Gastroesophageal sphincter (tissue), 3 donors: ENCODE measurements at regions not wholly inside any gene's neighbourhood (a gene's known extent, or its start where the extent isn't known, plus 50 kb on each side); places are given as distances from the start of the nearest gene placed in this dataset.

ENCODE experiments used
- POLR2A ChIP-seq, 2 donors: fragments of 450-650 bp; IDR thresholded peaks; one replicate each; pipeline ENCODE4 v1.6.1; 2017; ENCODE audit warnings: antibody characterized with exemption in 2 of 2, mild to moderate bottlenecking in 2 of 2, moderate library complexity in 1 of 2
- POLR2AphosphoS5 ChIP-seq: sonication (generic); formaldehyde crosslinking; IDR thresholded peaks from one replicate; pipeline ENCODE4 v1.6.1; 2017; ENCODE audit warnings: antibody characterized with exemption
- TF ChIP-seq, protein P1 (sequence below), 4 experiments: fragments of 200-600 bp in 2 of 4; fragments of 450-650 bp in 2 of 4; sonication (generic) in 1 of 4; IDR thresholded peaks; one replicate each; pipeline ENCODE4 v1.5.1; 2017 to 2019; ENCODE audit warnings: antibody characterized with exemption in 4 of 4, mild to moderate bottlenecking in 2 of 4, moderate library complexity in 2 of 4

DNA sequence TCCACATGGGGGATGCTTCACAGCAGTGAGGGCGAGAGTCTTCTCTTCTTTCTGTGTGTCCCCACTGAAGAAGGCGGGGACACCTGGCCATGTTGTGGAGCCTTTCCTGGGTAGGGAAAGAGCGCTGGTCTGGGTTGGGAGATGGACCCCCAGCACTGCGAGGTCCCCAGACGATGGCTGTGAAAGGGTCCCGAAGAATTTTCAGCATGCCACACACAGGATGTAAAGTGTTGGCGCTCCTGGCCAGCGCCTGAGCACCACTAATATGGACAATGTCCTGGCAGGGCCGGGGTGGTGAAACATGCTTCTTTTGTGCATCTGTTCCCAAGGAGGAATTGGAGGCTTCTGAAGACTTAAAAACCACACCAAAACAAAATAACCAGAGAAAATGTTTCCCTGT is 77.2 kb downstream of the GLI2 start:
- TF ChIP-seq, protein P1, sequence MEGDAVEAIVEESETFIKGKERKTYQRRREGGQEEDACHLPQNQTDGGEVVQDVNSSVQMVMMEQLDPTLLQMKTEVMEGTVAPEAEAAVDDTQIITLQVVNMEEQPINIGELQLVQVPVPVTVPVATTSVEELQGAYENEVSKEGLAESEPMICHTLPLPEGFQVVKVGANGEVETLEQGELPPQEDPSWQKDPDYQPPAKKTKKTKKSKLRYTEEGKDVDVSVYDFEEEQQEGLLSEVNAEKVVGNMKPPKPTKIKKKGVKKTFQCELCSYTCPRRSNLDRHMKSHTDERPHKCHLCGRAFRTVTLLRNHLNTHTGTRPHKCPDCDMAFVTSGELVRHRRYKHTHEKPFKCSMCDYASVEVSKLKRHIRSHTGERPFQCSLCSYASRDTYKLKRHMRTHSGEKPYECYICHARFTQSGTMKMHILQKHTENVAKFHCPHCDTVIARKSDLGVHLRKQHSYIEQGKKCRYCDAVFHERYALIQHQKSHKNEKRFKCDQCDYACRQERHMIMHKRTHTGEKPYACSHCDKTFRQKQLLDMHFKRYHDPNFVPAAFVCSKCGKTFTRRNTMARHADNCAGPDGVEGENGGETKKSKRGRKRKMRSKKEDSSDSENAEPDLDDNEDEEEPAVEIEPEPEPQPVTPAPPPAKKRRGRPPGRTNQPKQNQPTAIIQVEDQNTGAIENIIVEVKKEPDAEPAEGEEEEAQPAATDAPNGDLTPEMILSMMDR (IDR thresholded peaks at IDR 0.05), result no peak
- TF ChIP-seq POLR2A (IDR thresholded peaks at IDR 0.05) (no peak), POLR2AphosphoS5 (no peak)
